HS-27A (cell line): ENCODE measurements at regions not wholly inside any gene's neighbourhood (a gene's known extent, or its start where the extent isn't known, plus 50 kb on each side); places are given as distances from the start of the nearest gene placed in this dataset.
"Not testable (repeated sequence)": the region's sequence is repeated elsewhere in the genome, so short reads cannot be mapped to it uniquely, and the experiment has no call there.

Experiments
- DNase-seq: peaks from one replicate; pipeline ENCODE4 v3.0.0-alpha.2; 2012; ENCODE audit warnings: low read depth, missing footprints

DNA sequence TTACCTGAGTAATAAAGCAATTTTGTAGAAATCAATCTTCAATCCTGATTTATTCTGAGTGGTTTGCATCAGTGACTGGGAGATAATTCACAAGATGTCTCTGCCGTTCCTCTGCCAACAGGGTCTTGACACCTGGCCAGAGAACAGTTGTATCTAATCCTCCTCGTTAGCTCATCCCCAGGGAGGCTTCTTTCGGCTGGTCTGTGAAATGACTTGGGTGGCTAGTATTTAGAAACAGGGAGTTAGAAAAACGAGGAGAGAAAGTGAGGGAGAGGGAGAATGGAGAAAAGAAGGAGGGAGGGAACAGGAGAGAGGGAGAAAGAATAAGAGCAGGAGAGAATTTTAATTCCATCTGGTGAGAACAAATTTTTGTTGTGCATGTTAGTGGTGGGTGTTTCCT, 600.2 kb upstream of the TLE4 start:
- DNase-seq = no peak

DNA sequence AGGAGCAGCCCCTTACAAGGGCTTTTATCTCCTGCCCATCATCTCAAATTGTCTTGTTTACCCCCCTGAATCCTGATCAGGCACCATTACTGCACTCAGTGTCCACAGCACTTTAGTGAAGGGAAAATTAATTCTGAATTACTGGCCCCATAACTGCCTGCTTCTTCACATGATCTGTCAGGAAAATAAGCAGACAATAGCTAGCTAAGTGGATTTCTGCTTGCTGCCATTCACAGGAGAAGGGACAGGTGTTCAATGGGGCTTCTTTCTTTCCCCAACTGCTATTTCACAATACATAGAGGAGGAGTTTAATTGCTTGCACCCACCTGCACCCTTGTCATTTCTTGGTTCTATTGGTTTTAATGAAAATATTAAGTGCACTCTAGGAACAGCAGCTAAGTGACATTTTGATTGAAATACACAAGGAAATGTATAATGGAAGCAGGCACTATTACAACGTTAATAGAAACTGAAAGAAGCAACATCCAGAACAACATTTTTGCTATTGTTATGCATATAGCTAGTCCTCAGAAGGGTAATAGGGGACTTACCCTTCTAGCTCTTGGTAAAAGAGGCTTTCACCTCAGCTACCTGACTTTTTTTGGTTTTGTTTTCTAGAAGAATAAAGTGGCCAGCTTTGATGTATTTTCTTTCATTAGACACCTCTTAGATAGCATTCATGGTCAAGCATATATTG, 599.3 kb upstream of the TLE4 start:
- DNase-seq = no peak

DNA sequence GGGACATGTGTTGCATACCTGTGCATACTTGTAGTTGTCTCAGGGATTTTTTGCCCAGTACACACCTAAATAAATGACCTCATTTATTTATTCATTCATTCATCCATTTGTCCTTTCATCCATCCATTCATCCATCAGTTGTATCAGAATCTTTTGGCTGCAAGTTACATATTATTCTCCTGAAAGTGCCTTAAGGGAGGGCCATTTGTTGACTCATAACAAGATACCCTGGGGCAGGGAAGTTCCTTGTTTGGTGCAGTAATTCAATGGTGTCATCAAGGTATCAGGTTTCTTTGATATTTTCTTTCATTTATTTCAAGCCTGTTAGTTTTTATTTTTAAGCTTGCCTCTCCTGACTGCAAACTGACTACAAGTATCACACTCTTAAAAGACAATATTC, 597.9 kb upstream of the TLE4 start:
- DNase-seq = no peak

DNA sequence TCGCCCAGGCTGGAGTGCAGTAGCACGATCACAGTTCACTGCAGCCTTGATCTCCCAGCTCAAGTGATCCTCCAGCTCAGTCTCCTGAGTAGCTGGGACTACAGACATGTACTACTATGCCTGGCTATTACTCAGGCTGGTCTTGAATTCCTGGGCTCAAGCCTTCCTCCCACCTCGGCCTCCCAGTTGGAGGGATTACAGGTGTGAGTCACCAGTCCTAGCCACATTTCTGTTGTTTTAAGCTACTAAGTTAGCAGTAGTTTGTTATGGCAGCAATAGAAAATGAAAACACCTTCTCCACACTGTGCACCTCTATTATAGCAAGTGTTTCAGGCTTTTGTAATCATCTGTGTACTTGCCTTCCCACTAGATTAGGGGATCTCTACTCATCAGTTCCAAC, 588.9 kb upstream of the TLE4 start:
- DNase-seq = peak; percentile 69

DNA sequence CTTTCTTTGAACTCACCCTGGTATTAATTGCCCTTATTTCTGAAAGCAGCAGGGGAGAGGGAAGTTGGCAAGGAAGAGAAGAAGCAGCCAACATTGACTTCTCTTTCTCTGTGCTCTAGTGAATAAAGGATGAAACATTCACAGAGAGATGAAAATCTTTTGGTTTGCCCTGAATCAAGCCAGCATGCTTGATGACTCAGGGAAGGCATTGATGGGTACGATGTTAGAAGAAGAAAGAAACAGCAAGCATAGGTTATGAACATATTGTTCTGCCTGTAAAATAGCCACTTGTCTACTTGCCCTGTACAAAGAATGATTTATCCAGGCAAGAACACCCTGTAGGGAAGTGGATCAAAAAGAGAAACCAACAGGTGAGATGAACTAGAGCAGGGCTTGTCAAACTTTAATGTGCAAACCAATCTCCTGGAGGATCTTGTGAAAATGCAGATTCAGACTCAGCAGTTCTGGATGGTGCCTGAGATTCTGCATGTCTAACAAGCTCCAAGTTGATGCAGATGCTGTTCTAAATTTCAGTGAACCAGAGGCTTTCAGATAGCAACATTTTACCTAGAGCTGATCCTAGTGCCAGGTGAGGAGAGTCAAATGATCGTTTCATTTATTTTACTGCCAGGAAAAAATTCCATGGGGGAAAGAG, 586.6 kb upstream of the TLE4 start:
- no peak for DNase-seq

DNA sequence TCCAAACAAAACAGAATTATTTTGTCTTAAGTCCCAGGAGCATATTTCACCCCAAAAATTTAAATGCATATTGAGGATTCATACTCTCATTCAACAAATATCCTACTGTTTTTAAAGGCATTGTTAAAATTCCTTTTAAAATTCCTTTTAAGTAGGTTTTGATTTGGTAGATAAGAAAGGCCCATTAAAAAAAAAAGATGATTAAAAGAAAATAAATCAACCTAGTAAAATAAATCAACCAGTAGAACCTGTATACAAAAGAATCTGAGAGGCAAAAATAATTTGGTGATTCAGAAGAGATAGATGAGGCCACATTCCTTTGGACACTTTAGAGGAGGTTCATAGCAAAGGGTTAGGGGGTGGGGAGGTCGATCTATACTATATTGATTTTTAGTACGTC, 585.3 kb upstream of the TLE4 start:
- DNase-seq = peak; percentile 67

DNA sequence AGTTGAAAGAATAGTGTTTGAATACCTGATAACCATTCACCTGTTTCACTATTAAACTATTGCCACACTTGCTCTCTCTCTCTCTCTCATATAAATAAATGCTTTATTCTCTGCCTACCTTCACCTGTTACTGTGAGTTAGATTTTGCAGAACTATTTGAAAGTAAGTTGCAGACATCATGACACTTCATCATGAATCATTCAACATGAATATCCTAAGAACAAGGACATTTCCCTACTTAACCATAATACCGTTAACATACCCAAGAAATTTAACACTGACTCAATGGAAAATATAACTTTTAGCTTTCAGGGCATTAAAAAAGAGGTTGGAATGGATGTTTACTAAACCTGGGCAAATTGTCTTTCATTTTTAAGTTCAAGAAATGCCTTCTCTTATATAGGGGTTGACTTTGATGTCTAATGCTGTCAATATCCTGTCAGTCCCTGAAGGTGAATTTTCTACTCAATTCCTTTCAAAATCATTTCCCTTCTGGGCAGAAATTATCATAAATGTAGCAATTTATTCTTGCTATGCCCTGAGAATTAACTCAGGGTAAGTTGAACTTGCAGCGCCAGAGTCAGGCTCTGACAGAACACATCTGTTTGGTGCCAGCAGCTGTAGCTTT, 582.6 kb upstream of the TLE4 start:
- DNase-seq = no peak

DNA sequence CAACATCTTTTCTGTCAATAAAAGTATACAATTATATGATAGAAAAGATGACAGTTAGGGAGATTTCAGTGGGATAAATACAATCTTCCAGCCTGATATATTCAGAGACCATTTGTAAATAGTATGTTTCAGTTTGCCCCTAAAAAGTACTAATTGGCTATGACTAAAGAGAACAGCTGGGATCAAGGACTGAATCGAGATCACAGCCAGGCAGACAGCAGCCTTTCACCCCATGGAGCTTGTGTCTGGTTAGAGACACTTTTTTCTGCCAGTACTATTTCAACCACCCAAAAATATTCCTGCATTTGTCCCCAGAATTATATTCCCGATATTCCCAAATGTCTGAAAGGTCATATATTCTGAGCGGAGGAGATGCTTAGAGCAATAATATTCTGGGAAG, 577.3 kb upstream of the TLE4 start:
- DNase-seq = no peak

DNA sequence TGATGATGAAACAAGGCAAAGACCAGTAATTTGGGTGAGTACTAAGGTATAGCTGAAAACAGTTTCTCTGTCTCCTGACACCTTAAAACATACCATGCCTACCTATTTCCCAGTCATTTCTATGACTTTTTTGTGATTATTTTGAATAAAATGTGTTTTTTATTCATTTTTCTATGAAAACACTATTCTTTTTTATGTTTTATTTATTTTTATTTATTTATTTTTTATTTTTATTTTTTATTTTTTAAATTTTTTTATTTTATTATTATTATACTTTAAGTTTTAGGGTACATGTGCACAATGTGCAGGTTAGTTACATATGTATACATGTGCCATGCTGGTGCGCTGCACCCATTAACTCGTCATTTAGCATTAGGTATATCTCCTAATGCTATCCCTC, 576.8 kb upstream of the TLE4 start:
- DNase-seq = not testable (repeated sequence)

DNA sequence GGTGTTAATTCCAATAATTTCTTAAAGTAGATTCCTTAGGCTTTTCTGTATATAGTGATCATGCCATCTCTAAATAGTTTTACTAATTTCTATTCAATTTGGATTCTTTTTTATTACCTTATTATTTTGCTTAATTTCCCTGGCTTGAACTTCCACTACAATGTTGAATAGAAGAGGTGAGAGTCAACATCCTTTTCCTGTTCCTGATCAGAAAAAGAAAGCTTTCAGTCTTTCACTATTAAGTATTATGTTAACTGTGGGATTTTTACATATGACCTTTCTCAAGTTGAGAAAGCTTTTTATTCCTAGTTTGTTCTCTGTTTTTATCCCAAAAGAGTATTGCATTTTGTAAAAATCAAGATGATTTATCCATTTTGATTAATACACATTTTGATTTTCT, 574.5 kb upstream of the TLE4 start:
- DNase-seq = no peak

DNA sequence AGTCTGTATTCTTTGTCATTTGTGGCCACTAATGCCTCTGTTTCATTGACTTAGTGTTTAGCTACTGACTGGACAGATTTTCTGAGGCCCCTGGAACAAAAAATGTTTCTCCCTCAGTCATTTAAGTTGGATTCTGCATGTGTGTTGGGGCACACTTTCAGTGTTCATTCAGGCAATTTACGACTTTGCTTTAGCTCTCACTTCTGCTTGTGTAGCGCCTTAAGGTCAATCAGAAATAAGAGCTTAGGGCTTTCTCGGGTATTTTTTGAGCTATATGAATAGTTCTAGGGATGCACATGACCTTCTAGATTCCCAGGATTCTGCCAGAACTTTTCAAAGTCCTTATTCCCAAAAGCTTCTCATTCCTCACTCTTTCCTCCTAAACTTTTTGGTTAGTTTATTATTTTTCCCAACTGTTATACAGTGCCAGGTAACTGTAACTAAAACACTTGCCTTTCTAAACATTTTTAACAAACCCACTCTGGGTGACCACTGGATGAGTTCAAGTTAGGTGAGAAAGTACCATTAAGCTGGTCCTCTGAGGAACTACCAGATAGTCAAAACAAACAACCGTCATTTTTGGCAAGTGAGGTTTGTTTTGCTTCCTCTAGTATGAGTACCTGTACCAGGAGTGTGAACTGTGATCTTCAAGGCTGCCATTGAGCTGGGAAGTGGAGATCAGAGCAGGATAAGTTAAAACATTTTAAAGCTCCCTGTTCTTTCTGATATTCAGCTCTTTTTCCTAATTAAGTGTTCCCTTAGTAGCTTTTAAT, 571.3 kb upstream of the TLE4 start:
- DNase-seq = no peak

DNA sequence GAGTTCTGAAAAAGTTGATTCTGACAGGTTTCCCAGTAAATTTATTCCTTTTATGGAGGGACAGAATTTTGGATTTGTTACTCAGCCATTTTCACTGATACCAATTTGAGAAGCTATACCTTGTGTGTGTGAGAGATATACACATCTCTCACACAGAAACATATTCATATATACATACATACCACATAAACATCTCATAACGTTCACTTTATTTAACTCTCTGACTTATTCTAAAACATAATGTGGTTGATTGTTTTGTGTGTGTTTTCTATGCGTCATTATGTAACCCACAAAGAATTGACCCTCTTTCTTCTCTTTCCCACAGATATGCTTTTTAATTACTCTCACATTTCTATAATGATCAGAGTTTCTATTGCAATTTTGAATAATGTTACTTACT, 570.8 kb upstream of the TLE4 start:
- no peak for DNase-seq

DNA sequence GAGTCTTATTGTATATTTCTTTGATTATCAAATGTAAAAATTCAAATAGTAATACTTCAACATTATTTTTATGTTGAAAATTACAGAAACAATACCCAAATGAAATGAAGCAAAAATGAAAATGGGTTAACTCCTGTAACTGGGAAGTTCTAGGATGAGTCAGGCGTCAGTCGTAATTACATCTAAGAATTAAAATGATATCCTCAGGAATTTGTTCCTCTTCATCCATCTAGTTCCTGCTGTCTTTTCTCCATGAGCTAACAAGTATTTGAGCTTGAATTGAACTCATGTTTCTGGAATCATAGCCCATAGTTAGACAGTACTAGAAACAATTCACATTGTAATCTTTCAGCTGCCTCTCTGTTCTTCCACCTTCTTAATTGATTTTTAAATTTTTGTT, 568.3 kb upstream of the TLE4 start:
- DNase-seq = no peak

DNA sequence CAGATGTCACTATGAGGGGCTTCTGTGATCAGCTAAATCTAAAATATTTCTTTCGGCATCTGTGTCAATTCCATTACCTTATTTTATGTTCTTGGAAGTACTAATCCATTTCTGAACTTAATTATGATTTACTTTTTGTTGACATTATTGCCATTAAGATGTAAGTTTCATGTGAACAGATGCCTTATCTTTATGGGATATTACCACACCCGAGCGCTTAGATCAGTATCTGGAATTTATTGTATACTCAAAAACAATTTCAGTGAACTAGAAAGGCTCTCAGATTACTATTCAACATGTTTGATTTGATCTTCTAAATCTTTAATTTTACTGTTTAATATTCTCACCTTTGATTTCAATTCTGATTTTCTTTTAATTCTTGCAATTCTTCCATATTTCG, 567.7 kb upstream of the TLE4 start:
- DNase-seq = no peak

DNA sequence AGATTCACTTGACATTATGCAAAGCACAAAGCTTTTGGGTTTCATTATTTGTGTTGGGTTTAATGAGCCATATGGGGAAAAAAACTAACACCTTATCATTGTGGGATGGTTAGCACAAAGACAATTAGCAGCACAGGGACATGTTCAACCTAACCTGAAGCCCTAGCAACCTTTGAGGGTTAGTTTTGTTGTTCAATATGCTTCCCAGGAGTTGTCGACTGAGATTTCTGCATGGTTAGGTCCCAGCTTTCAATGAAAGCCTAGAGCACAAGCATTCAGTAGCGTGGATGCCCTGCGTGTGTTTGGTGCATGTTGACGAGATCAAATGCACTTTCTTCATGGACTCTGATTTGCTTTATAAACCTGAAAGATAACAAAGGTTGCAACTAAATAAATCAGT, 565.2 kb upstream of the TLE4 start:
- DNase-seq = no peak

DNA sequence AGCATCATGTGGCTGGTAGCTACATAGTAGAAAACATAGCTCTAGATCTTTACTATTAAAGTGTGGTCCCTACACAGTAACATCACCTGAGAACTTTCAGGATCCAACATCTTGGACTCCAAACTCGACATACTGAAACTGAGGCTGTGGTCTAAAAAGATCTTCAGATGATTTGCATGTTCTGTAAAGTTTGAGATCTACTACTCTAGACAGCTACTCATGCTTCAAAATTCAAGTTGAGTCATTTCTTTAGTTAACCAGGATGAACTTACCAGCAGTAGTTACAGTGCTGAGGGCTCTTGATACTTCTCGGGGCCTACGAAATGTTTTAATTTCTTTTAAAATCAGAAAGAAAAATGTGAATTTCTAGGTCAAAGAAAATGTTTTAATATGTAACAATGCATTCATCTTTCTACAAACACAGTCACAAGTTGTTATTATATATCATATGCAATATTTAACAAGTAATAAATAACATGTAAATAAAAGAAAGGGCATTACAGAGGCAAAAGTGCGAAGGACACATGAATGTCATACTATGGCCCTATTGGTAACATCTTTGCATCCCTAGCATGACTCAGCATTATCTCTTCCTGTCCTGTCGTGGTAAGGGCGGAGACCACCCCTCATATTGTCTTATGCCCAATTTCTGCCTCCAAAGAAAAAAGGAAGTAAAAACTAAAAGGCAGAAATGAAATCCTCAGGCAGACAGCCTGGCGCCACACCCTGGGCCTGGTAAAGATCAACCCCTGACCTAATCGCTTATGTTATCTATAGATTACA, 563.9 kb upstream of the TLE4 start:
- DNase-seq = no peak

DNA sequence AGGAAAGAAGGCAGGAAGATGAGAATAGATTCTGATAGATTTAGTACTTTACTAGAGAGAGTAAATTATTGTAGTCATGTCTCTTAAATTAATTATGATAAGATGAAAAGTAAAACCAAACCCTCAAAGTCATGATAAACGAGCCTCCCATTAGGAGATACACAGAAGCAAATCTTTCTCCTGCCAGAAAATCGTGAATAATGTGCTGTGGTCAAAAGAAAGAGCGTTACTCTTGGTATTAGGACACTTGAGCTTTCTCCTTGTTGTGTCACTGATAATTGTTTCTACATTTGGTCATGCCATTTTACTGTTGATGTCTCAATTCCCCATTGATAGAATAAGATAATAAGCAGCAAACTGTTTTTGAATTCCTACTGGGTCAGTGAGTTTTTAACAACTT, 562.8 kb upstream of the TLE4 start:
- DNase-seq = no peak

DNA sequence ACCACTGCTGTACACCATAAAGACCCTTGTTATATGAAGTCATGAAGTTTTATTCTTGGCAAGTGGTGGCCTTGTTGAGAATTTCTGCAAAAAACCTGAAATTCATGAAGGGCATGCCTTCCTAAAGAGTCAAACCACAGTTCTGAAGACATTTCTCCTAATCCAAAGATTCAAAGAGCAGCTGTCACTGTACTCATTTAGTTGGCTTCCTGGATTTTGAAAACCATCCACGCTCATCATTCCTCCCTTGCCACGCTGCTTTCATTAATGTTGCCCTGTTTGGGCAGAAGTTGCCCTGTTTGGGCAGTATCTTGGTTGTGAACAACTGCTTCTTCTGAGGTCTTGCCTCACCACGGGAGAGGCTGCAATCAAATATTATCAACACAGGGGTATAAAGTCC, 560.3 kb upstream of the TLE4 start:
- DNase-seq = no peak

DNA sequence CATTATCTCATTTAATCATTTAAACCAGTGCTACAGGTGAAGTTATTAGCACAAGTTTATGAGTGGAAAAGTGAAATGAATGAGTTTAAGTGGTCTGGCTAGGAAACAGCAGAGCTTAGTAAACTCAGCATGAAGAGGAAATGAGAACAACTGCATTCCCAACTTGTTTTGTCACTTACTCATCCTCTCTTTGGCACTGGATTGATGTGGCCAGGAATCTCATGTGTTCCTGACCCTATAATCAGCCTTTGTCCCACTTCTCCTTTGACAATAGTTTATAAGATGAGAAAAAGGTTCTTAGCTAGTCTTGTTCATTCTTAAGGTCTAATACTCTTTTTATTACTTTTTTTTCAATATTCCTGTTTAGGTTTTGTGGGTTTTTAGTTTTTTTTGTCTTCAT, 559.2 kb upstream of the TLE4 start:
- DNase-seq = no peak

DNA sequence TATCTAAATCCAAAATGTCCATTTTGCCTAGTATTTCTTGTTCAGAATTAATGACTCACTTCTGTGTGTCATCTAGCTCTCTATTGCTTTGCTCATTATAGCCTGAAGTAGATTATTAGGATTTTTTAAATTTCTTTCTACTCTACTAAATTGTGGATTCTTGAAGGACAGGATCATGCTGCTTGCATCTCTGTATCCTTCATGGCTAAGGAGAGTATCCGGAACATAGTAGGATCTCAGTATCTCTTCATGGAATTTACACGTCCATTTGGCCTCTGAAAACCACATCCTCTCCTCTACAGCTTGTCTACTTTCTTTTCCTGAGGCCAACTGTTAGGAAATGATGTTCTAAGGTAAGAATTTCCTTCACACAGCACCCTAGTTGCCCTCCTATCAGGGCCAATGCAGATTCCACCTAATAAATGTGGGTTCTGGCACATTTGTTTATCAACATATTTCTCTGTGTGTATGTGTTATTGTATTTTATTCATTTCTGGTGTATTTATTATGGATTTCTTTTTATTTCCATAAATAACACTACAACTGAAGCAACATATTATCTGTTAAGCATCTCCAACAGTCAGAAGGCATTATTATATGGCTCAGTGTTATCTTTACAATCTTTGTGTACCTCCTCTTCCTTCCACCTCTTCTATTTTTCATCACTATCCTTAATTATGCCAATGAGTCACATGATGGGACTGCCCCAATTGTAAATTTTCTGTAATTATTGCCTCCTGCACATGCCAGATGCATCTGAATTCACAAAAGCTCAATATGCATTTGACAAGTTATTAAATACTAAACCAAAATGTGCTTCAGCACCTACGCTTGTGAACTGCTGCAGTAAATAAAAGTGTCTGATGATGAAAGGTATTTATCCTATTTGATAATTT, 557.8 kb upstream of the TLE4 start:
- no peak for DNase-seq
